ENCODE measurements at regions not wholly inside any gene's neighbourhood (a gene's known extent, or its start where the extent isn't known, plus 50 kb on each side); places are given as distances from the start of the nearest gene placed in this dataset.

DNA sequence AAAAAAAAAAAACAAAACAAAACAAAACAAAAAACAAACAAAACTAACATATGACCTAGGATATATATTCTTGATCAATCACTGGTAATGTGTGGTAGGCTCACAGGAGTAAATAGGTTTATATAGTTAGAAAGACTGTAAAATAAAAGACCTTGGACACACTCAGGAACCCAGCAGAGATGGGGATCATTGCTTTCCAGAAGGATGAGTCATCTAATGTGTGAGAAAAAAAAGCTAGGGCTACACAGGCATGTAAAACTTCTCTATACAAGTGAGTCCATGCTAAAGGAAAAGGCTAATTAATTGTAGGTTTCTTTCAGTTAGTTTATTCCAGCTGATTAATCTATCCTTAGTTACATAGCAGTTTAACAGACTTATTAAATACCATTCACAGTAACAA, 710.3 kb upstream of the ARPP21 start:
- Histone ChIP-seq H3K9me3 (peaks cover 0 to 22% (median 15%) of the 10 kb centered on the region in 8 donors), H3K27ac (no peak overlapping the region), H3K36me3 (no peaks in the 10 kb centered on the region), H3K4me3 (no peak overlapping the region), H3K27me3 (replicated peaks in 1 of 7) (no peaks in the 10 kb centered on the region), H3K4me1 (no peaks in the 10 kb centered on the region)
- intact Hi-C loops (cut with DNase I; ENCODE audit: low total_unique reads) = no loop called here
- no peak for TF ChIP-seq POLR2A (IDR thresholded peaks at IDR 0.05)
- TF ChIP-seq POLR2AphosphoS5 (IDR thresholded peaks at IDR 0.05) = no peak
- TF ChIP-seq, protein P1, sequence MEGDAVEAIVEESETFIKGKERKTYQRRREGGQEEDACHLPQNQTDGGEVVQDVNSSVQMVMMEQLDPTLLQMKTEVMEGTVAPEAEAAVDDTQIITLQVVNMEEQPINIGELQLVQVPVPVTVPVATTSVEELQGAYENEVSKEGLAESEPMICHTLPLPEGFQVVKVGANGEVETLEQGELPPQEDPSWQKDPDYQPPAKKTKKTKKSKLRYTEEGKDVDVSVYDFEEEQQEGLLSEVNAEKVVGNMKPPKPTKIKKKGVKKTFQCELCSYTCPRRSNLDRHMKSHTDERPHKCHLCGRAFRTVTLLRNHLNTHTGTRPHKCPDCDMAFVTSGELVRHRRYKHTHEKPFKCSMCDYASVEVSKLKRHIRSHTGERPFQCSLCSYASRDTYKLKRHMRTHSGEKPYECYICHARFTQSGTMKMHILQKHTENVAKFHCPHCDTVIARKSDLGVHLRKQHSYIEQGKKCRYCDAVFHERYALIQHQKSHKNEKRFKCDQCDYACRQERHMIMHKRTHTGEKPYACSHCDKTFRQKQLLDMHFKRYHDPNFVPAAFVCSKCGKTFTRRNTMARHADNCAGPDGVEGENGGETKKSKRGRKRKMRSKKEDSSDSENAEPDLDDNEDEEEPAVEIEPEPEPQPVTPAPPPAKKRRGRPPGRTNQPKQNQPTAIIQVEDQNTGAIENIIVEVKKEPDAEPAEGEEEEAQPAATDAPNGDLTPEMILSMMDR (IDR thresholded peaks at IDR 0.05 in 8 of 11, conservative IDR thresholded peaks at IDR 0.05 in 3 of 11) = no peak
- no peak for DNase-seq

DNA sequence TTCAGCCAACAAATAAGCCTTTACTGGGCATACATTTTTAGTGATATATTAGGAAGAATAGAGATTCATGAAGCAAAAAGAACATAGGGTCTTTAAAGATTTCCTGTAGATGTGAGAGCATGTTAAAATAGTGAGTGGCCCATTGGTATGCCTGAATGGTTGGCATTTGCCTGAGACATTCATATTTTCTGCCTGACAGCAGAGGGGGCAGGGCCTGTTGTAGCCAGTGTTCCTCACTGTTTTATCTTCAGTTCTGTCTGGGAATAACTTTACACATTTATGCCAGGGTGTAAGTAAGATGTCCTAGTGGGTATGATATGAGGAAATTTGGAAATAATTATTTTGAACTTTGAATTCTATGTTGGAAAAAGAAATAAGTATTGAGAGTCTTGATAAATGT, 704.7 kb upstream of the ARPP21 start:
- Histone ChIP-seq H3K27ac (no peak overlapping the region), H3K4me3 (no peak overlapping the region), H3K4me1 (no peaks in the 10 kb centered on the region), H3K27me3 (replicated peaks in 1 of 7) (no peaks in the 10 kb centered on the region), H3K36me3 (no peaks in the 10 kb centered on the region), H3K9me3 (peaks cover 0 to 31% (median 21%) of the 10 kb centered on the region in 8 donors)
- intact Hi-C loops (cut with DNase I; ENCODE audit: low total_unique reads) = no loop called here
- DNase-seq = no peak
- no peak for TF ChIP-seq POLR2A (IDR thresholded peaks at IDR 0.05)
- TF ChIP-seq, protein P1 (IDR thresholded peaks at IDR 0.05 in 8 of 11, conservative IDR thresholded peaks at IDR 0.05 in 3 of 11) = no peak
- no peak for TF ChIP-seq POLR2AphosphoS5 (IDR thresholded peaks at IDR 0.05)

DNA sequence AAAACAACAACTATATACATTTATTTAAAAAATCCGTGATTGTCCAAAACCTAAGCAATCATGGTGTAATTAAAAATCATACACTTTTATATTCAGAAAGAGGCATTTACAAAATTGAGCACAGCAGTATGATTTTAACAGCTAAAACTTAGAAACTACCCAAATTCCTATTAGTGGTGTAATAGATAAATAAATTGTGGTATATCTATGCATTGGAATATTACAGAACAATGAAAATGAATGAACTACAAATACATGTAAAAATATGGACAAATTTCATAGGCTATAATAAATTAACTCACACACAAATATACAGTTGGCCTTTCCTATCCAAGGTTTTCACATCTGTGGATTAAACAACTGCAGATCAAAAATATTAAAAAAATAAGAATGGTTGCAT, 700.5 kb upstream of the ARPP21 start:
- no peak for DNase-seq
- no peaks in the 10 kb centered on the region for H3K36me3 ChIP-seq
- no peaks in the 10 kb centered on the region for H3K27me3 ChIP-seq (replicated peaks in 1 of 7)
- H3K27ac ChIP-seq = no peak overlapping the region
- TF ChIP-seq POLR2AphosphoS5 (IDR thresholded peaks at IDR 0.05) (no peak), POLR2A (IDR thresholded peaks at IDR 0.05) (no peak)
- TF ChIP-seq, protein P1 (IDR thresholded peaks at IDR 0.05 in 8 of 11, conservative IDR thresholded peaks at IDR 0.05 in 3 of 11) = no peak
- 80 to 94% (median 93%) methylated on average over 1 of the region's 1 CpG for WGBS, 5 donors
- H3K4me1 ChIP-seq = no peaks in the 10 kb centered on the region
- H3K9me3 ChIP-seq = peaks cover 0 to 18% (median 7%) of the 10 kb centered on the region in 8 donors
- H3K4me3 ChIP-seq = no peak overlapping the region
- intact Hi-C loops (cut with DNase I; ENCODE audit: low total_unique reads) = no loop called here

DNA sequence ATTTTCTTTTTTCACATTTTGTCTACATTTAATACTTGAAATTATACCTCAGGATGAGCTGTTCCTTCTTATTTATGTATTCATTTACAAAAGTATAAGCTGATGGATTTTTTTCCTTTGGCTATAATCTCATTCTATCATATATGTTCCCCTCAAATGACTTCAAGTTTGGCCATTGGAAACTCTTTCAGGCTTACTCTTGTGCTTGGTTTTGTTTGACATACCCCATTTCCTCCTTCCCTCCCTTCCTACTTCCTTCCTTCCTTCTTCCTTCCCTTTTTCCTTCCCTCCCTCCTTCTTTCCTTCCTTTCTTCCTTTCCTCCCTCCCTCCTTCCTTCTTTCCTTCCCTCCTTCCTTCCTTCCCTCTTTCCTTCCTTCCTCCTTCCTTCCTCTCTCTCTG, 697.1 kb upstream of the ARPP21 start:
- no peak for DNase-seq
- intact Hi-C loops (cut with DNase I; ENCODE audit: low total_unique reads) = no loop called here

More for the DNA sequence above, 697.1 kb upstream of the ARPP21 start:
- H3K36me3 ChIP-seq = no peaks in the 10 kb centered on the region
- H3K9me3 ChIP-seq = peaks cover 0 to 18% (median 7%) of the 10 kb centered on the region in 8 donors
- no peaks in the 10 kb centered on the region for H3K27me3 ChIP-seq (replicated peaks in 1 of 7)
- H3K27ac ChIP-seq = no peak overlapping the region
- H3K4me3 ChIP-seq = no peak overlapping the region
- no peak for TF ChIP-seq POLR2AphosphoS5 (IDR thresholded peaks at IDR 0.05)
- TF ChIP-seq, protein P1 (IDR thresholded peaks at IDR 0.05 in 8 of 11, conservative IDR thresholded peaks at IDR 0.05 in 3 of 11) = no peak
- no peak for TF ChIP-seq POLR2A (IDR thresholded peaks at IDR 0.05)
- H3K4me1 ChIP-seq = no peaks in the 10 kb centered on the region

All from spleen (tissue), 11 donors.